Colonic mucosa (tissue), 4 donors: ENCODE measurements at regions not wholly inside any gene's neighbourhood (a gene's known extent, or its start where the extent isn't known, plus 50 kb on each side); places are given as distances from the start of the nearest gene placed in this dataset.

ENCODE experiments used
- DNase-seq: peaks from one replicate; pipeline ENCODE4 v3.0.0-alpha.2; 2020
- H3K27ac ChIP-seq: fragments of 200-600 bp; one replicate; pipeline ENCODE4 v1.8.0; 2021
- H3K27me3 ChIP-seq: fragments of 200-600 bp; one replicate; pipeline ENCODE4 v1.8.0; 2021
- H3K36me3 ChIP-seq: fragments of 200-600 bp; one replicate; pipeline ENCODE4 v1.8.0; 2021
- H3K4me1 ChIP-seq: fragments of 200-600 bp; one replicate; pipeline ENCODE4 v1.8.0; 2021; ENCODE audit warnings: mild to moderate bottlenecking
- H3K4me3 ChIP-seq: fragments of 200-600 bp; one replicate; pipeline ENCODE4 v1.8.0; 2021
- H3K9ac ChIP-seq, 2 donors: one replicate each; pipeline ENCODE4 v1.7.0; 2013; ENCODE audit warnings: control low read depth in 2 of 2, low read depth in 2 of 2, low read length in 2 of 2
- H3K9me3 ChIP-seq: fragments of 200-600 bp; one replicate; pipeline ENCODE4 v1.8.0; 2021
- intact Hi-C: fragments of 100-400 bp; cut with DNase I; formaldehyde crosslinking; loops from one replicate; pipeline ENCODE4 v1.14.1; 2022
- TF ChIP-seq, protein P1 (sequence below): fragments of 200-600 bp; IDR thresholded peaks from one replicate; pipeline ENCODE4 v1.8.0; 2022; ENCODE audit warnings: antibody characterized with exemption, mild to moderate bottlenecking
- donor health status: healthy.
- donor health status: DM: no; HTN: no; CAD: no.
- donor health status: DM: no; HTN: no; CAD: no.

DNA sequence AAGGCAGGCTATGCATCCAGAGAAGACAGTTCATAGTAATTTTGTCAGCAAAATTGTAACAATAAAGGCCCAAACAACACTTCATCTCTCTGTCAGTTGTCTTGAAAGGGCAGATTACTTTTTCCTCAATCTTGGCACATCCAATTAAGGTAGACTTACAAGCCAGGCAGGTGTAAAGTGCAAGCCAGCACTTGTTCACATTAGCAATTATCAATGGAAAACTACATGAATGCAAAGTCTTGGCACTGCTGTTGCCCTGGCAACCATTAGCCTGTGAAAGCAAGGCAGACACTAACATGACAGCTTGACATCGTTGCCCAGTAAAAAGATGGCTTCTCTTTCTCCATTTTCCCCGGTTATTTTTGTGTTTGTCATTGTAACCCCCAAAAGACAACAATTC lies 677.2 kb upstream of the TENM4 start:
- TF ChIP-seq, protein P1, sequence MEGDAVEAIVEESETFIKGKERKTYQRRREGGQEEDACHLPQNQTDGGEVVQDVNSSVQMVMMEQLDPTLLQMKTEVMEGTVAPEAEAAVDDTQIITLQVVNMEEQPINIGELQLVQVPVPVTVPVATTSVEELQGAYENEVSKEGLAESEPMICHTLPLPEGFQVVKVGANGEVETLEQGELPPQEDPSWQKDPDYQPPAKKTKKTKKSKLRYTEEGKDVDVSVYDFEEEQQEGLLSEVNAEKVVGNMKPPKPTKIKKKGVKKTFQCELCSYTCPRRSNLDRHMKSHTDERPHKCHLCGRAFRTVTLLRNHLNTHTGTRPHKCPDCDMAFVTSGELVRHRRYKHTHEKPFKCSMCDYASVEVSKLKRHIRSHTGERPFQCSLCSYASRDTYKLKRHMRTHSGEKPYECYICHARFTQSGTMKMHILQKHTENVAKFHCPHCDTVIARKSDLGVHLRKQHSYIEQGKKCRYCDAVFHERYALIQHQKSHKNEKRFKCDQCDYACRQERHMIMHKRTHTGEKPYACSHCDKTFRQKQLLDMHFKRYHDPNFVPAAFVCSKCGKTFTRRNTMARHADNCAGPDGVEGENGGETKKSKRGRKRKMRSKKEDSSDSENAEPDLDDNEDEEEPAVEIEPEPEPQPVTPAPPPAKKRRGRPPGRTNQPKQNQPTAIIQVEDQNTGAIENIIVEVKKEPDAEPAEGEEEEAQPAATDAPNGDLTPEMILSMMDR = no peak
- H3K27ac ChIP-seq = no peak overlapping the region
- H3K4me3 ChIP-seq = no peak overlapping the region
- H3K9me3 ChIP-seq = no peaks in the 10 kb centered on the region
- H3K9ac ChIP-seq = no peak overlapping the region
- intact Hi-C loops = no loop called here
- no peaks in the 10 kb centered on the region for H3K36me3 ChIP-seq
- H3K27me3 ChIP-seq = no peaks in the 10 kb centered on the region
- H3K4me1 ChIP-seq = no peaks in the 10 kb centered on the region
- DNase-seq = no peak

DNA sequence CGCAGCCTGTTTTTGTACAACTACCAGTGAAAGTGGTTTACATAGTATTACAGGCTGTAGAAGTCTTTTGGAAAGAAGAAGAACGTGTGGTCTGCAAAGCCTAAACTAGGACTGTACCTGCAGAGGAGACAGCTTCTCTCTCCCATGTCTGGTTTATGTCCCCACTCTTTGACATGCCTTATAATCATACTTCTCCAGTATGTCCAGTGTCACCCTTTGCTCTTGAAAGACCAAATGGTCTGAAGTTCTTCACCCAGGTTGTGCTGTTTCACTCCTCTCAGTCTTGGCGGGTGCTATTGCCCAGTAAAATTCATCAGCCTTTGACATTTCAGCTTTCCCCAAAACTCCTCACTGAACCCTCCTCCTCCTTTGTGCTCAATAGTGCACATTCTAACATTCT lies 676.0 kb upstream of the TENM4 start:
- intact Hi-C loops = no loop called here
- Histone ChIP-seq H3K9me3 (no peaks in the 10 kb centered on the region), H3K27me3 (no peaks in the 10 kb centered on the region), H3K9ac (no peak overlapping the region), H3K4me3 (no peak overlapping the region), H3K4me1 (no peaks in the 10 kb centered on the region), H3K27ac (no peak overlapping the region), H3K36me3 (no peaks in the 10 kb centered on the region)
- TF ChIP-seq, protein P1 = no peak
- no peak for DNase-seq

DNA sequence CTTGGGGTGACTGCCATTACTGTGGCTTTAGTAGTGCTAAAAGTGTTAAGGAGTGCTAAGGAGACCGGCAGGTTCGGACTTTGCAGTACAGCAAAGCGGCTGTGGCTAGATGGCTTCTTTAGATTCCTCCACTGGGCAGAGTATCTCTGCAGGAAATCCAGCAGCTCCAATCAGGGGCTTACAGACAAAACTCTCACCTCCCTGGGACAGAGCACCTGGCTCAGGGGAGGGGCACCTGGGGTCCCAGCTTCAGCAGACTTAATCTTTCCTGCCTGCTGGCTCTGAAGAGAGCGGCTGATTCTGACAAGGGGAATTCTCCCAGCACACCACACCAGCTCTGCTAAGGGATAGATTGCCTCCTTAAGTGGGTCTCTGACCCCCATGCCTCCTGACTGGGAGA lies 668.8 kb upstream of the TENM4 start:
- Histone ChIP-seq H3K36me3 (no peaks in the 10 kb centered on the region), H3K4me1 (no peaks in the 10 kb centered on the region), H3K4me3 (no peak overlapping the region), H3K9ac (no peak overlapping the region), H3K9me3 (no peaks in the 10 kb centered on the region), H3K27me3 (no peaks in the 10 kb centered on the region), H3K27ac (no peak overlapping the region)
- DNase-seq = no peak
- TF ChIP-seq, protein P1 = no peak
- intact Hi-C loops = no loop called here

DNA sequence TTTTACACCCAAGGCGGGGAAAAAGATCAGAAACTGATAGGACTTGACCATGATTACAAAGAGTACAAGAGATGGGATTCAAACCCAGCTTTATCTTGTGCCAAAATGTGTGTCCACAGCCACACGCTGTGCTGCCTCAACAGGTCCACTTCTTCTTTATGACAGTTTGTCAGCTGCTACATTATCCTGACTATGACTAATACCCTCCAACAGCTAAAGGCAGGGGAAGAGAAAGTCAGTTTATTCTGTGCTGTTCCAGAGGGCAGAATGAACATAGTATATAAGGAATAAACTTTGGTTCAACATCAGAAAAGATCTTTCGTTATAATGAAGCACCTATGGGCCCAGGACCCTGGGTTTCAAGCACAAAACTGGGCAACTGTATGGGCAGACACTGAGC lies 668.2 kb upstream of the TENM4 start:
- Histone ChIP-seq H3K9ac (no peak overlapping the region), H3K9me3 (no peaks in the 10 kb centered on the region), H3K27me3 (no peaks in the 10 kb centered on the region), H3K4me3 (no peak overlapping the region), H3K27ac (no peak overlapping the region), H3K36me3 (no peaks in the 10 kb centered on the region), H3K4me1 (no peaks in the 10 kb centered on the region)
- no peak for DNase-seq
- TF ChIP-seq, protein P1 = no peak
- intact Hi-C loops = no loop called here

DNA sequence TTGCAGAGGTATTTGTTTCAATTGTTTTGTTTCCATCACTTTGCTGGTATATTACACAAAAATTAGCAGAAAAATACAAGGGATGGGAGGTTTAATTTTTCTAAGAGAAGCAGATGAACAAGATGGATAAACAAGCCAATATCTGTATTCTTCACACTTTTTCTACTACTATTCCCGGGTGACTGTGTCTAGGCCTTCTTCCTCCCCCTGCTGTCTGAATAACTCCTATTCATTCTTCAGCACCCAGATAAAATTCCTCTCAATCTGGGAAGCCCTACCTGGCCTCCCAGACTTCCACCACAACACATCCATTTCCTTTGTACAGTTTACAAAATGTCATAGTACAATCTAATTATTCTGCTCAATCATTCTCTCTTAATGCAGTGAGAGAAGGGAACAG lies 666.6 kb upstream of the TENM4 start:
- TF ChIP-seq, protein P1 = no peak
- intact Hi-C loops = no loop called here

DNA sequence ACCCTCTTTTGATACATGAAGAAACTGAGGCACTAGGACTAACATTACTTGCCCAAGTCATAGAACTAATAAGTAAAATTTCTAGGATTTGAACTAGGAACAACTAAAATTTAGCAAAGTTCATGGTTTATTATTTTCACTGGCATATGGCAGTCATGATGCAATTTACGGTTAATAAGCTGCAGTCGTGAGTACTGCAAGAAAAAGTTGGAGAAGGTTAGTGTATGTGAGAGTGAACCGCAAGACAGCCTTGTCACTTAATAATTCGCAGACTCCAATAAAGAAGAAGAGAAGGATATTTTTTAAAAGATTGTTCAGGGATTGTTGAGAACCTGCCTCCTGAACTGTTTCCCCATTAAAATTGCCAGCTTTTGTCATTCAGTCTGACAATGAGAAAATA lies 663.4 kb upstream of the TENM4 start:
- DNase-seq = no peak
- no peaks in the 10 kb centered on the region for H3K36me3 ChIP-seq
- H3K9me3 ChIP-seq = no peaks in the 10 kb centered on the region
- intact Hi-C loops = no loop called here
- no peak overlapping the region for H3K4me3 ChIP-seq
- no peaks in the 10 kb centered on the region for H3K4me1 ChIP-seq
- no peak overlapping the region for H3K27ac ChIP-seq
- no peak overlapping the region for H3K9ac ChIP-seq
- TF ChIP-seq, protein P1 = no peak
- no peaks in the 10 kb centered on the region for H3K27me3 ChIP-seq

More for the DNA sequence above, 666.6 kb upstream of the TENM4 start:
- no peak overlapping the region for H3K9ac ChIP-seq
- H3K4me3 ChIP-seq = no peak overlapping the region
- H3K4me1 ChIP-seq = no peaks in the 10 kb centered on the region
- no peak overlapping the region for H3K27ac ChIP-seq
- DNase-seq = no peak
- no peaks in the 10 kb centered on the region for H3K9me3 ChIP-seq
- no peaks in the 10 kb centered on the region for H3K27me3 ChIP-seq
- H3K36me3 ChIP-seq = no peaks in the 10 kb centered on the region
